IPS-15b (cell line): ENCODE measurements at regions not wholly inside any gene's neighbourhood (a gene's known extent, or its start where the extent isn't known, plus 50 kb on each side); places are given as distances from the start of the nearest gene placed in this dataset.

Experiments
- H3K27me3 ChIP-seq: one replicate; pipeline ENCODE4 v1.6.1; 2013; ENCODE audit warnings: low read length; ENCODE audit not compliant: control insufficient read depth, insufficient read depth
- H3K36me3 ChIP-seq: one replicate; pipeline ENCODE4 v1.6.1; 2013; ENCODE audit warnings: low read length; ENCODE audit not compliant: control insufficient read depth, insufficient read depth
- H3K4me1 ChIP-seq: one replicate; pipeline ENCODE4 v1.6.1; 2013; ENCODE audit warnings: mild to moderate bottlenecking, low read length; ENCODE audit not compliant: control insufficient read depth, insufficient read depth
- H3K4me3 ChIP-seq: one replicate; pipeline ENCODE4 v1.5.1; 2013; ENCODE audit warnings: low read depth, low read length
- H3K9ac ChIP-seq: one replicate; pipeline ENCODE4 v1.6.1; 2013; ENCODE audit warnings: low read depth, mild to moderate bottlenecking, low read length
- H3K9me3 ChIP-seq: one replicate; pipeline ENCODE4 v1.6.1; 2013; ENCODE audit warnings: mild to moderate bottlenecking, low read length; ENCODE audit not compliant: control insufficient read depth, insufficient read depth

GRCh38 chr17:13351046-13351445, 250.7 kb downstream of the HS3ST3A1 start:
- H3K36me3 ChIP-seq, result no peaks in the 10 kb centered on the region
- no peak overlapping the region for H3K9ac ChIP-seq
- H3K4me1 ChIP-seq, result peaks cover 6% of the 10 kb centered on the region
- peaks cover 7% of the 10 kb centered on the region for H3K27me3 ChIP-seq
- no peaks in the 10 kb centered on the region for H3K9me3 ChIP-seq
- no peak overlapping the region for H3K4me3 ChIP-seq

- Histone ChIP-seq H3K4me3 (no peak overlapping the region), H3K9me3 (no peaks in the 10 kb centered on the region), H3K36me3 (no peaks in the 10 kb centered on the region), H3K4me1 (peaks cover 12% of the 10 kb centered on the region), H3K27me3 (peaks cover 7% of the 10 kb centered on the region), H3K9ac (no peak overlapping the region)
Measured at GRCh38 chr17:13350466-13350865, 251.3 kb downstream of the HS3ST3A1 start.

- H3K4me1 ChIP-seq, result peaks cover 11% of the 10 kb centered on the region
- no peak overlapping the region for H3K4me3 ChIP-seq
- H3K9me3 ChIP-seq, result no peaks in the 10 kb centered on the region
- no peaks in the 10 kb centered on the region for H3K36me3 ChIP-seq
- H3K27me3 ChIP-seq, result peaks cover 2% of the 10 kb centered on the region
- H3K9ac ChIP-seq, result no peak overlapping the region
Measured at GRCh38 chr17:13346996-13347762, 254.6 kb downstream of the HS3ST3A1 start.

GRCh38 chr17:13346592-13346991, 255.1 kb downstream of the HS3ST3A1 start:
- H3K9ac ChIP-seq, result no peak overlapping the region

GRCh38 chr17:13346081-13346533, 255.6 kb downstream of the HS3ST3A1 start:
- no peak overlapping the region for H3K9ac ChIP-seq
- H3K27me3 ChIP-seq, result peaks cover 2% of the 10 kb centered on the region
- no peaks in the 10 kb centered on the region for H3K36me3 ChIP-seq
- H3K4me1 ChIP-seq, result peaks cover 11% of the 10 kb centered on the region
- H3K4me3 ChIP-seq, result no peak overlapping the region
- H3K9me3 ChIP-seq, result no peaks in the 10 kb centered on the region

More at GRCh38 chr17:13346592-13346991, 255.1 kb downstream of the HS3ST3A1 start:
- peaks cover 11% of the 10 kb centered on the region for H3K4me1 ChIP-seq
- H3K4me3 ChIP-seq, result no peak overlapping the region
- no peaks in the 10 kb centered on the region for H3K36me3 ChIP-seq
- no peaks in the 10 kb centered on the region for H3K9me3 ChIP-seq
- peaks cover 2% of the 10 kb centered on the region for H3K27me3 ChIP-seq

- Histone ChIP-seq H3K4me1 (peaks cover 17% of the 10 kb centered on the region), H3K27me3 (no peaks in the 10 kb centered on the region), H3K9ac (no peak overlapping the region), H3K9me3 (no peaks in the 10 kb centered on the region), H3K4me3 (no peak overlapping the region), H3K36me3 (no peaks in the 10 kb centered on the region)
Measured at GRCh38 chr17:13338421-13338820, 263.3 kb downstream of the HS3ST3A1 start.

GRCh38 chr17:13337864-13338371, 263.8 kb downstream of the HS3ST3A1 start:
- H3K9ac ChIP-seq, result no peak overlapping the region
- no peak overlapping the region for H3K4me3 ChIP-seq
- no peaks in the 10 kb centered on the region for H3K36me3 ChIP-seq
- no peaks in the 10 kb centered on the region for H3K9me3 ChIP-seq
- H3K4me1 ChIP-seq, result peaks cover 17% of the 10 kb centered on the region
- H3K27me3 ChIP-seq, result no peaks in the 10 kb centered on the region

GRCh38 chr17:13337151-13337550, 264.6 kb downstream of the HS3ST3A1 start:
- no peak overlapping the region for H3K4me3 ChIP-seq
- peaks cover 17% of the 10 kb centered on the region for H3K4me1 ChIP-seq
- H3K27me3 ChIP-seq, result no peaks in the 10 kb centered on the region
- no peak overlapping the region for H3K9ac ChIP-seq
- no peaks in the 10 kb centered on the region for H3K36me3 ChIP-seq
- no peaks in the 10 kb centered on the region for H3K9me3 ChIP-seq

- Histone ChIP-seq H3K9me3 (no peaks in the 10 kb centered on the region), H3K36me3 (no peaks in the 10 kb centered on the region), H3K4me3 (no peak overlapping the region), H3K9ac (no peak overlapping the region), H3K27me3 (no peaks in the 10 kb centered on the region), H3K4me1 (peaks cover 17% of the 10 kb centered on the region)
Measured at GRCh38 chr17:13334374-13334773, 267.4 kb downstream of the HS3ST3A1 start.

- Histone ChIP-seq H3K9ac (no peak overlapping the region), H3K4me3 (no peak overlapping the region), H3K9me3 (no peaks in the 10 kb centered on the region), H3K4me1 (peaks cover 17% of the 10 kb centered on the region), H3K36me3 (no peaks in the 10 kb centered on the region), H3K27me3 (no peaks in the 10 kb centered on the region)
Measured at GRCh38 chr17:13333661-13334060, 268.1 kb downstream of the HS3ST3A1 start.

GRCh38 chr17:13332207-13332606, 269.5 kb downstream of the HS3ST3A1 start:
- H3K36me3 ChIP-seq, result no peaks in the 10 kb centered on the region

GRCh38 chr17:13329421-13329820, 272.3 kb downstream of the HS3ST3A1 start:
- Histone ChIP-seq H3K36me3 (no peaks in the 10 kb centered on the region), H3K4me1 (no peaks in the 10 kb centered on the region), H3K9ac (no peak overlapping the region), H3K27me3 (no peaks in the 10 kb centered on the region), H3K4me3 (no peak overlapping the region), H3K9me3 (no peaks in the 10 kb centered on the region)

More at GRCh38 chr17:13332207-13332606, 269.5 kb downstream of the HS3ST3A1 start:
- Histone ChIP-seq H3K4me1 (peaks cover 9% of the 10 kb centered on the region), H3K9ac (no peak overlapping the region), H3K27me3 (no peaks in the 10 kb centered on the region), H3K9me3 (no peaks in the 10 kb centered on the region), H3K4me3 (no peak overlapping the region)
